IMR-90 (cell line): ENCODE measurements at regions not wholly inside any gene's neighbourhood (a gene's known extent, or its start where the extent isn't known, plus 50 kb on each side); places are given as distances from the start of the nearest gene placed in this dataset.

Experiments used
- ATAC-seq: fragments of 200-7000 bp; cut with Tn5 transposase; 2 replicates; pipeline ENCODE4 v1.9.1; 2020; ENCODE audit warnings: low read depth, mild to moderate bottlenecking, moderate library complexity
- BruUV-seq: library from RNA; stranded (reverse); fragments of 400-500 nt; replicated peaks from 2 replicates; lab custom pipeline; 2021; lab: Mats Ljungman, UMichigan
- CTCF ChIA-PET: fragments of 300-600 bp; formaldehyde crosslinking; extraction: SDS; loops from one replicate; lab custom pipeline; 2021; ENCODE audit warnings: antibody characterized with exemption; lab: Yijun Ruan, JAX
- POLR2A ChIA-PET: fragments of 300-600 bp; sonication (Branson Sonifier 250); formaldehyde crosslinking; loops from one replicate; lab custom pipeline; 2022; ENCODE audit warnings: antibody characterized with exemption; ENCODE audit not compliant: unreplicated experiment; lab: Charles Lee
- DNase-seq: peaks from one replicate; pipeline ENCODE4 v3.0.0; 2013
- H2AFZ ChIP-seq: replicated peaks from 2 replicates; pipeline ENCODE3; 2013; ENCODE audit warnings: low read length, mild to moderate bottlenecking; ENCODE audit not compliant: poor library complexity
- H2AK5ac ChIP-seq: 2 replicates; pipeline ENCODE4 v1.6.1; 2013; ENCODE audit warnings: low read depth, low read length, inconsistent platforms
- H2AK9ac ChIP-seq: replicated peaks from 2 replicates; pipeline ENCODE3; 2013; ENCODE audit warnings: mild to moderate bottlenecking, low read depth, low read length, moderate library complexity; ENCODE audit not compliant: poor library complexity
- H2BK120ac ChIP-seq: 2 replicates; pipeline ENCODE4 v1.6.1; 2013; ENCODE audit warnings: low read depth, low read length, inconsistent platforms
- H2BK15ac ChIP-seq: 3 replicates; pipeline ENCODE4 v1.6.1; 2013; ENCODE audit warnings: low read depth, low read length, inconsistent platforms
- H2BK20ac ChIP-seq: 2 replicates; pipeline ENCODE4 v1.6.1; 2013; ENCODE audit warnings: low read depth, mild to moderate bottlenecking, inconsistent platforms, low read length, moderate library complexity
- H2BK5ac ChIP-seq: 2 replicates; pipeline ENCODE4 v1.6.1; 2013; ENCODE audit warnings: mild to moderate bottlenecking, low read depth, low read length, inconsistent platforms; ENCODE audit not compliant: poor library complexity, severe bottlenecking
- H3K14ac ChIP-seq: replicated peaks from 2 replicates; pipeline ENCODE4 v1.6.1; 2013; ENCODE audit warnings: low read depth, low read length, inconsistent platforms
- H3K18ac ChIP-seq: 2 replicates; pipeline ENCODE4 v1.6.1; 2013; ENCODE audit warnings: low read depth, low read length, control low read depth
- H3K23ac ChIP-seq: 2 replicates; pipeline ENCODE4 v1.6.1; 2013; ENCODE audit warnings: low read depth, low read length, inconsistent platforms
- H3K27ac ChIP-seq: 2 replicates; pipeline ENCODE4 v1.5.1; 2013; ENCODE audit warnings: mild to moderate bottlenecking, control low read depth, low read length; ENCODE audit not compliant: insufficient read depth
- H3K27me3 ChIP-seq: 2 replicates; pipeline ENCODE4 v1.6.1; 2013; ENCODE audit warnings: low read length; ENCODE audit not compliant: control insufficient read depth, insufficient read depth
- H3K36me3 ChIP-seq: 2 replicates; pipeline ENCODE4 v1.6.1; 2013; ENCODE audit warnings: low read length, mixed read lengths; ENCODE audit not compliant: control insufficient read depth, insufficient read depth
- H3K4ac ChIP-seq: 2 replicates; pipeline ENCODE4 v1.6.1; 2013; ENCODE audit warnings: low read depth, low read length, inconsistent platforms
- H3K4me1 ChIP-seq: 2 replicates; pipeline ENCODE4 v1.6.1; 2013; ENCODE audit warnings: low read length, mixed read lengths; ENCODE audit not compliant: control insufficient read depth, insufficient read depth
- H3K4me2 ChIP-seq: 2 replicates; pipeline ENCODE4 v1.6.1; 2013; ENCODE audit warnings: low read depth, mild to moderate bottlenecking, control low read depth, low read length, moderate library complexity
- H3K4me3 ChIP-seq: 2 replicates; pipeline ENCODE4 v1.5.1; 2013; ENCODE audit warnings: low read depth, mild to moderate bottlenecking, control low read depth, low read length, moderate library complexity; ENCODE audit not compliant: insufficient read depth
- H3K56ac ChIP-seq: 2 replicates; pipeline ENCODE4 v1.6.1; 2013; ENCODE audit warnings: low read length, inconsistent platforms; ENCODE audit not compliant: insufficient read depth; ENCODE audit errors: extremely low read depth
- H3K79me1 ChIP-seq, 2 experiments: 2 replicates each; pipeline ENCODE4 v1.6.1; 2013; ENCODE audit warnings: low read length in 2 of 2, inconsistent platforms in 1 of 2, low read depth in 1 of 2
- H3K9ac ChIP-seq: 2 replicates; pipeline ENCODE4 v1.6.1; 2013; ENCODE audit warnings: low read depth, low read length, control low read depth
- H3K9me1 ChIP-seq: 2 replicates; pipeline ENCODE4 v1.6.1; 2013; ENCODE audit warnings: low read length, inconsistent platforms; ENCODE audit not compliant: insufficient read depth
- H3K9me3 ChIP-seq: 2 replicates; pipeline ENCODE4 v1.6.1; 2013; ENCODE audit warnings: low read length; ENCODE audit not compliant: control insufficient read depth, insufficient read depth
- H4K20me1 ChIP-seq: 2 replicates; pipeline ENCODE4 v1.6.1; 2013; ENCODE audit warnings: low read length, inconsistent platforms; ENCODE audit not compliant: insufficient read depth
- H4K5ac ChIP-seq: 2 replicates; pipeline ENCODE4 v1.6.1; 2013; ENCODE audit warnings: mild to moderate bottlenecking, low read depth, low read length, control low read depth
- H4K8ac ChIP-seq, 2 experiments: 2 replicates each; pipeline ENCODE4 v1.6.1; 2013; ENCODE audit warnings: low read depth in 2 of 2, low read length in 2 of 2, control low read depth in 1 of 2, inconsistent platforms in 1 of 2
- H4K91ac ChIP-seq: 2 replicates; pipeline ENCODE4 v1.6.1; 2013; ENCODE audit warnings: low read depth, low read length, inconsistent platforms; ENCODE audit not compliant: insufficient read depth
- BHLHE40 ChIP-seq: fragments of 150-350 bp; IDR thresholded peaks from 2 replicates; pipeline ENCODE4 v1.6.1; 2016; ENCODE audit warnings: mild to moderate bottlenecking, low read depth, low read length
- CEBPB ChIP-seq: IDR thresholded peaks from 2 replicates; pipeline ENCODE4 v1.6.1; 2012; ENCODE audit warnings: low read depth, low read length, improper control_type of control experiment
- CHD1 ChIP-seq: IDR thresholded peaks from 2 replicates; pipeline ENCODE4 v1.6.1; 2012; ENCODE audit warnings: low read depth, low read length, improper control_type of control experiment
- CTCF ChIP-seq: conservative IDR thresholded peaks from 2 replicates; pipeline ENCODE4 v1.5.1; 2012; ENCODE audit warnings: mild to moderate bottlenecking, low read depth, low read length, improper control_type of control experiment
- ELK1 ChIP-seq: fragments of 150-350 bp; IDR thresholded peaks from 2 replicates; pipeline ENCODE4 v1.6.1; 2016; ENCODE audit warnings: low read depth, mild to moderate bottlenecking, low read length, moderate library complexity, borderline replicate concordance
- FOS ChIP-seq: fragments of 150-350 bp; IDR thresholded peaks from 2 replicates; pipeline ENCODE4 v1.6.1; 2016; ENCODE audit warnings: low read depth, low read length
- MAFK ChIP-seq: IDR thresholded peaks from 2 replicates; pipeline ENCODE4 v1.6.1; 2012; ENCODE audit warnings: low read depth, low read length, improper control_type of control experiment
- MAZ ChIP-seq: IDR thresholded peaks from 2 replicates; pipeline ENCODE4 v1.6.1; 2012; ENCODE audit warnings: low read depth, mild to moderate bottlenecking, low read length, improper control_type of control experiment, moderate library complexity, borderline replicate concordance
- MXI1 ChIP-seq: IDR thresholded peaks from 2 replicates; pipeline ENCODE4 v1.6.1; 2012; ENCODE audit warnings: low read depth, mild to moderate bottlenecking, low read length, moderate library complexity, borderline replicate concordance
- NFE2L2 ChIP-seq: fragments of 150-350 bp; IDR thresholded peaks from 2 replicates; pipeline ENCODE4 v1.6.1; 2016; ENCODE audit warnings: low read depth, mild to moderate bottlenecking, low read length
- POLR2A ChIP-seq: IDR thresholded peaks from 2 replicates; pipeline ENCODE4 v1.6.1; 2012; ENCODE audit warnings: mild to moderate bottlenecking, low read depth, low read length
- RAD21 ChIP-seq: IDR thresholded peaks from 2 replicates; pipeline ENCODE4 v1.6.1; 2012; ENCODE audit warnings: low read length, improper control_type of control experiment
- RCOR1 ChIP-seq: IDR thresholded peaks from 2 replicates; pipeline ENCODE4 v1.6.1; 2012; ENCODE audit warnings: mild to moderate bottlenecking, low read length, improper control_type of control experiment; ENCODE audit not compliant: insufficient replicate concordance
- RFX5 ChIP-seq: IDR thresholded peaks from 2 replicates; pipeline ENCODE4 v1.8.0; 2012; ENCODE audit warnings: low read depth, mild to moderate bottlenecking, low read length, moderate library complexity
- SMC3 ChIP-seq: fragments of 150-350 bp; IDR thresholded peaks from 2 replicates; pipeline ENCODE4 v1.6.1; 2016; ENCODE audit warnings: low read depth, mild to moderate bottlenecking, antibody characterized with exemption, low read length, moderate library complexity
- USF2 ChIP-seq: fragments of 150-350 bp; IDR thresholded peaks from 2 replicates; pipeline ENCODE4 v1.6.1; 2017; ENCODE audit warnings: mild to moderate bottlenecking, antibody characterized with exemption, low read length, low read depth
- WGBS, 2 experiments: methylation state at CpG; one replicate each; pipeline versions ENCODE4 v1.1.5 to v1.1.7; 2013; ENCODE audit warnings: missing lambda C conversion rate in 2 of 2; ENCODE audit not compliant: insufficient read length in 1 of 2; ENCODE audit errors: extremely low coverage in 2 of 2; 5-methylcytosine and 5-hydroxymethylcytosine counted together
- dilution Hi-C: fragments of 300-500 bp; cut with HindIII; formaldehyde crosslinking; loops from one replicate; pipeline ENCODE4 v1.14.3; 2018; ENCODE audit warnings: low sequenced_read_pairs; ENCODE audit not compliant: unreplicated experiment
- in situ Hi-C: fragments of 300-500 bp; cut with MboI; formaldehyde crosslinking; loops from 3 replicates; pipeline ENCODE4 v1.14.3; 2019; ENCODE audit warnings: low sequenced_read_pairs, inconsistent platforms, mixed read lengths
- intact Hi-C: fragments of 100-400 bp; cut with micrococcal nuclease; formaldehyde crosslinking; loops from 2 replicates; pipeline ENCODE4 v1.10.0; 2022

- in situ Hi-C loops (no loop called here), dilution Hi-C loops (no loop called here), intact Hi-C loops (no loop called here)
- POLR2A ChIA-PET = no interaction called here
- ATAC-seq (no peak), DNase-seq (no peak)
- no peak overlapping the region for H3K14ac ChIP-seq
- no peak overlapping the region for H2BK15ac ChIP-seq
- CTCF ChIA-PET = no interaction called here
- no peak overlapping the region for H3K27ac ChIP-seq
- no TSS peak for BruUV-seq
- no peaks in the 10 kb centered on the region for H3K9me1 ChIP-seq
- no peak overlapping the region for H2AFZ ChIP-seq
- H3K4me3 ChIP-seq = no peak overlapping the region
- no peaks in the 10 kb centered on the region for H4K20me1 ChIP-seq
- no peak overlapping the region for H3K9ac ChIP-seq
- H3K27me3 ChIP-seq = no peaks in the 10 kb centered on the region
- no peaks in the 10 kb centered on the region for H3K4me1 ChIP-seq
- no peak overlapping the region for H2AK5ac ChIP-seq
- no CpG with 5 or more reads among the region's 10 CpGs for WGBS, 2 experiments
- H3K4ac ChIP-seq = no peak overlapping the region
- H4K5ac ChIP-seq = no peak overlapping the region
- H2AK9ac ChIP-seq = no peak overlapping the region
- H2BK120ac ChIP-seq = no peak overlapping the region
- H3K56ac ChIP-seq = no peak overlapping the region
- TF ChIP-seq POLR2A (no peak), CTCF (no peak), CHD1 (no peak), MAZ (no peak), USF2 (no peak), NFE2L2 (no peak), ELK1 (no peak), SMC3 (no peak), RAD21 (no peak), RCOR1 (no peak), RFX5 (no peak), MXI1 (no peak), FOS (no peak), CEBPB (no peak), BHLHE40 (no peak), MAFK (no peak)
- no peak overlapping the region for H3K18ac ChIP-seq
- H3K9me3 ChIP-seq = peaks cover 35% of the 10 kb centered on the region
- H3K79me1 ChIP-seq = no peaks in the 10 kb centered on the region
- H3K23ac ChIP-seq = no peak overlapping the region
- no peak overlapping the region for H4K91ac ChIP-seq
- H4K8ac ChIP-seq = no peak overlapping the region
- H3K36me3 ChIP-seq = no peaks in the 10 kb centered on the region
- H2BK5ac ChIP-seq = no peak overlapping the region
- H3K4me2 ChIP-seq = no peak overlapping the region
- H2BK20ac ChIP-seq = no peak overlapping the region
Observed at GRCh38 chr13:111639196-111639705, 318.8 kb downstream of the TEX29 start.
